IPS-NIHi7 (cell line): ENCODE measurements at regions not wholly inside any gene's neighbourhood (a gene's known extent, or its start where the extent isn't known, plus 50 kb on each side); places are given as distances from the start of the nearest gene placed in this dataset.
"Not testable (repeated sequence)": the region's sequence is repeated elsewhere in the genome, so short reads cannot be mapped to it uniquely, and the experiment has no call there.

Experiments used
- DNase-seq: peaks from one replicate; pipeline ENCODE4 v3.0.0; 2012; ENCODE audit warnings: mixed read lengths; ENCODE audit errors: extremely low spot score

- DNase-seq: no peak
Observed at GRCh38 chr12:115811045-115811444, 466.4 kb downstream of the MED13L start.

- no peak for DNase-seq
Observed at GRCh38 chr12:115810122-115810901, 467.2 kb downstream of the MED13L start.

- no peak for DNase-seq
Observed at GRCh38 chr12:115806000-115806399, 471.5 kb downstream of the MED13L start.

GRCh38 chr12:115802767-115803166 lies 474.7 kb downstream of the MED13L start:
- no peak for DNase-seq

GRCh38 chr12:115801871-115802270 lies 475.6 kb downstream of the MED13L start:
- DNase-seq: no peak

- no peak for DNase-seq
Observed at GRCh38 chr12:115799610-115800009, 477.9 kb downstream of the MED13L start.

GRCh38 chr12:115798309-115798917 lies 479.1 kb downstream of the MED13L start:
- no peak for DNase-seq

- peak; percentile 38 for DNase-seq
Observed at GRCh38 chr12:115794659-115795081, 482.8 kb downstream of the MED13L start.

GRCh38 chr12:115791331-115791730 lies 486.2 kb downstream of the MED13L start:
- DNase-seq: no peak

GRCh38 chr12:115790526-115790925 lies 487.0 kb downstream of the MED13L start:
- DNase-seq: no peak

- DNase-seq: not testable (repeated sequence)
Observed at GRCh38 chr12:115786490-115786889, 491.0 kb downstream of the MED13L start.

- no peak for DNase-seq
Observed at GRCh38 chr12:115785548-115785947, 491.9 kb downstream of the MED13L start.

- DNase-seq: no peak
Observed at GRCh38 chr12:115776399-115776798, 501.1 kb downstream of the MED13L start.

- no peak for DNase-seq
Observed at GRCh38 chr12:115774148-115774895, 503.2 kb downstream of the MED13L start.

- DNase-seq: no peak
Observed at GRCh38 chr12:115771601-115772000, 505.9 kb downstream of the MED13L start.

- DNase-seq: peak; percentile 41
Observed at GRCh38 chr12:115771065-115771464, 506.4 kb downstream of the MED13L start.

- no peak for DNase-seq
Observed at GRCh38 chr12:115770643-115771042, 506.9 kb downstream of the MED13L start.

- DNase-seq: no peak
Observed at GRCh38 chr12:115767916-115768315, 509.6 kb downstream of the MED13L start.

GRCh38 chr12:115763982-115764621 lies 513.4 kb downstream of the MED13L start:
- DNase-seq: no peak

GRCh38 chr12:115763376-115763775 lies 514.1 kb downstream of the MED13L start:
- no peak for DNase-seq

- no peak for DNase-seq
Observed at GRCh38 chr12:115762936-115763335, 514.6 kb downstream of the MED13L start.

- no peak for DNase-seq
Observed at GRCh38 chr12:115761784-115762183, 515.7 kb downstream of the MED13L start.
